CD4-positive, alpha-beta T cell treated with Interferon alpha-2 for 1 hour (primary cell): ENCODE measurements at regions not wholly inside any gene's neighbourhood (a gene's known extent, or its start where the extent isn't known, plus 50 kb on each side); places are given as distances from the start of the nearest gene placed in this dataset.
"Not testable (repeated sequence)": the region's sequence is repeated elsewhere in the genome, so short reads cannot be mapped to it uniquely, and the experiment has no call there.

Source experiments
- DNase-seq, 2 donors: peaks; one replicate each; pipeline ENCODE4 v3.0.0-alpha.2; 2020 to 2022

DNA sequence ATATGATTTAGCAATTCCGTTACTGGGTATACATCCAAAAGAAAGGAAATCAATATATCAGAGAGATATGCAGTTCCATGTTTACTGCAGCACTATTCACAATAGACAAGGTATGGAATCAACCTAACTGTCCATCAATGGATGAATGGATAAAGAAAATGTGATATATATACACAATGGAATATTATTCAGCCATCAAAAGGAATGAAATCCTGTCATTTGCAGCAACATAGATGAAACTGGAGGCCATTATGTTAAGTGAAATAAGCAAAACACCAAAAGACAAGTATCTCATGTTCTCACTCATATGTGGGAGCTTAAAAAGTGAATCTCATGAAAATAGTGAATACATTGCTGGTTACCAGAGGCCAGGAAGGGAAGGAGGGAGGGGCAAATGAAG is 390.8 kb downstream of the ZFHX3 start:
- no peak for DNase-seq

DNA sequence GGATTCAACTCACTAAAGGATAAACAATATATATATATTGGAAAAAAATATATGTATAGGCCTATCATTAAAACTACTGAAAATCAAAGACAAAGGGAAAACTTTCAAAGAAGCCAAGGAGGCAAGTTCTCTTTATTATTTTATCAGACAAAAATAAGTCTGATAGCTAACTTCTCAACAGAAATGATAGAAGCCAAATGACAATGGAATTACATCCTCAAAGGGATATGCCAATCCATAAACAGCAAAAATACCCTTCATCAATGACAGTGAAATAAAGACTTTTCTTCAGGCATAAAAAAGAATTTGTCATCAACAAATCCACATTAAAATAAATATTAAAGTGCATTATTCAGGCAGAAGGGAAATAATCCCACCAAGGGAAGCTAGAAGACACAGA is 393.4 kb downstream of the ZFHX3 start:
- DNase-seq, result no peak

- no peak for DNase-seq
Observed at GRCh38 chr16:72649254-72649944, 398.5 kb downstream of the ZFHX3 start.

DNA sequence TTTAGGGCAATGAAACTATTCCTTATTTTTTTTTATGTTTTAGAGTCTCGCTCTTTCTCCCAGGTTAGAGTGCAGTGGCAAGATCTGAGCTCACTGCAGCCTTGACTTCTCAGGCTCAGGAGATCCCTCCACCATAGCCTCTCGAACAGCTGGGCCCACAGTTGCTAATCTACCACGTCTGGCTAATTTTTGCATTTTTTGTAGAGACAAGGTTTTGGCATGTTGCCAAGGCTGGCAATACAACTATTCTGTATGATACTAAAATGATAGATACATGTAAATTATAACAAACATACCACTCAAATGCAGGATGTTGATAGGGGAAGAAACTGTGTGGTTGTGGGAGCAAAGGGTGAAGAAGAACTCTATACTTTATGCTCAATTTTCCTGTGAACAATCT is 401.3 kb downstream of the ZFHX3 start:
- no peak for DNase-seq

DNA sequence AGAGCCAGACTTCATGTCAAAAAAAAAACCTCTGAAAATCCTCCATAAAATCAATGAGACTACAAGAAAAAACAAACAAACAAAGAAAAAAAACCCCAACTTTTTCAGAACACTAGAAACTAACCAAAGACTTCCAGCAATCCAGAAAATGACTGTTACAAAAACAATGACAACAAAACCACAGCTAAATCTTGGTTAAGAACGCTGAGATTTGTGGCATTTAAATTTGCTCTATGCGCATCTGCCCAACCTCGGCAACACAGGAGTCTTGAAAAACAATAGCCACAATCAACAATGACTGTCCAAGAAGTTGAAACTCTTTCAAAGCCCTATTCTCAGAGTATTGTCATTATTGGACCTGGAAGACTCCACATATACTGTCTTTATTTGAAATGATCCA is 402.4 kb downstream of the ZFHX3 start:
- no peak for DNase-seq

GRCh38 chr16:72644911-72645310 is 403.0 kb downstream of the ZFHX3 start:
- DNase-seq, result no peak

DNA sequence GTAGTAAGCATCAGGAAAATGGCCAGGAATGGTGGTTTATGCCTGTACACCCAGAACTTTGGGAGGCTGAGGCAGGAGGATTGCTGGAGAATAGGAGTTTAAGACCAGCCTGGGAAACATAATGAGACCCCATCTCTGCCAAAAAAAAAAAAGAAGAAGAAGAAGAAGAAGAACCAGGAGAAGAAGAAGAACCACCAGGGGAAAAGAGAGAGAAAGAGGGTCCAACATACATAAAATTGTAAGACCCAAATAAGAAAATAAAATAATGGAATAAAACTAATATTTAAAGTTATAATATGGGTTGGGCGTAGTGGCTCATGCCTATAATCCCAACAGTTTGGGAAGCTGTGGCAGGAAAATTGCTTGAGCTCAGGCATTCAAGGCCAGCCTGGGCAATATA is 408.4 kb downstream of the ZFHX3 start:
- no peak for DNase-seq

- DNase-seq, result no peak
Observed at GRCh38 chr16:72637306-72637705, 410.6 kb downstream of the ZFHX3 start.

- DNase-seq, result no peak
Observed at GRCh38 chr16:72635694-72636093, 412.2 kb downstream of the ZFHX3 start.

DNA sequence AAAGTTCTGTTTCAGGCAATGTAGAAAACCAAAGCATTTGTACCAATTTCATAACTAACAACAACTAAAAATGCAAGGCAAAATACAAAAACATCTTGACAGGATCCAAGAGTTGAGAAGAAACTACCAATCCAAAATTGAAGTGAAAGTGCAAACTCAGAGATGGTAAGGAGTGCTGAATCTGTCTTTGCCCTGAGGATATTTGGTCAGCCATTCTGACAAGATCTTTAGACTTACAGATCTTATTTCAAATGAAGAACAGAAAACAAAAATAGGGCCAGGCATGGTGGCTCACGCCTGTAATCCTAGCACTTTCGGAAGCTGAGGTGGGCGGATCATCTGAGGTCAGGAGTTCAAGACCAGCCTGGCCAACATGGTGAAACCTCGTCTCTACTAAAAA is 412.8 kb downstream of the ZFHX3 start:
- DNase-seq, result no peak

DNA sequence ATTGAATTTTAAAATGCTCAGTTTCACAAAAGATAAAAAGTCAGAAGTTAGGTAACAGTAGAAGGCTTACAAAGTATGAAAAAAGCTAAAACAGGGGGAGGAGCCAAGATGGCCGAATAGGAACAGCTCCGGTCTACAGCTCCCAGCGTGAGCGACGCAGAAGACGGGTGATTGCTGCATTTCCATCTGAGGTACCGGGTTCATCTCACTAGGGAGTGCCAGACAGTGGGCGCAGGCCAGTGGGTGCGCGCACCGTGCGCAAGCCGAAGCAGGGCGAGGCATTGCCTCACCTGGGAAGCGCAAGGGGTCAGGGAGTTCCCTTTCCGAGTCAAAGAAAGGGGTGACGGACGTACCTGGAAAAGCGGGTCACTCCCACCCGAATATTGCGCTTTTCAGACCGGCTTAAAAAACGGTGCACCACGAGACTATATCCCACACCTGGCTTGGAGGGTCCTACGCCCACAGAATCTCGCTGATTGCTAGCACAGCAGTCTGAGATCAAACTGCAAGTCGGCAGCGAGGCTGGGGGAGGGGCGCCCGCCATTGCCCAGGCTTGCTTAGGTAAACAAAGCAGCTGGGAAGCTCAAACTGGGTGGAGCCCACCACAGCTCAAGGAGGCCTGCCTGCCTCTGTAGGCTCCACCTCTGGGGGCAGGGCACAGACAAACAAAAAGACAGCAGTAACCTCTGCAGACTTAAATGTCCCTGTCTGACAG is 420.6 kb downstream of the ZFHX3 start:
- DNase-seq, result not testable (repeated sequence)

DNA sequence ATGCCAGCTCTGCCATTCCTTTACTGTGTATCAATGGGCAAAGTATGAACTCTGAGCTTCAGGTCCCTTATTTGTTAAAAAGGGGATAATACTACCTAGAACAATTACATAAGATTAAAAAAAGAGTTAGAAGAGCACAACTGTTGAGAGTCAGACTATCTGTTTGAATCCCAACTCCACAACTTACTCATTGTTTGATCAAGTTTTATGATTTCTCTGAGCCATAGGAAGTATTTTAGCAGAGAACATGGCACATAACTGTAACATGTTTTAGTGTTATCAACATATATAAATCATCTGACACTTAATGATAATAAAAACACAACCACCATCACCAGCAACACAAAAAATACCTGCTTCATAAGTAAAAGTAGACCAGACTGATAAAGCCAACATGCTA is 421.3 kb downstream of the ZFHX3 start:
- no peak for DNase-seq

DNA sequence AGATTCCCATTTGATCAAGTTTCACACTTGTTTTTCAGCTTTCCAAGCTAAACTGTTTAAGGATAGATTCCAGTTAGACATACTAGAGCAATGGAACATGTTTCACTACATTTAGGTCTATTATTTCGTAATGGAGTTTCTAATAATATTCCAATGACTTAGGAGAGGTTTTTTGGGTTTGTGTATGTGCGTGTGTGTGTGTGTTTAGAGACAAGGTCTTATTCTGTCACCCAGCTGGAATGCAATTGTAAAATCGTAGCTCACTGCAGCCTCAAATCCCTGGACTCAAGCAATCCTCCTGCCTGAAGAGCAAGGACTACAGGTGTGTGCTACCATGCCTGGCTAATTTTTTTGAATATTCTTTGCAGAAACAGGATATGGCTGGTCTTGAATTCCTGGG is 426.3 kb downstream of the ZFHX3 start:
- DNase-seq, result no peak

DNA sequence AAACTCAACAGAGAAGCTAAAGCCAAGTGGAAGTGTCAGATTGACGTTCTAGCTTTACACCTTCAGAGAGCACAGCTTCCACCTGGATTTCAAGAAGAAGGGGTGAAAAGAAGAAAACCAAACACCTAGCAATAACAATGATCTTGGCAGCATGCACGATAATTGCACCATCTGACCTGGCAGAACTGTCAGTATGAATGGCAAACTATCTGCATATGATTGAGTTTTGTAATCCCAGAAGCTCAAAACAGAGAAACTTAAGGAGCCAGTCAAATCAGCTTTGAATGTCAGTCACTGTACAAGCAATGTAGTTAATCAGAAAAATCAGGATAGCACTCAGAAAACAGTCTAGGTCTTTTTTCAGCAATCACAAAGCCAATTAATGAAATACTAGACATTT is 427.1 kb downstream of the ZFHX3 start:
- no peak for DNase-seq

DNA sequence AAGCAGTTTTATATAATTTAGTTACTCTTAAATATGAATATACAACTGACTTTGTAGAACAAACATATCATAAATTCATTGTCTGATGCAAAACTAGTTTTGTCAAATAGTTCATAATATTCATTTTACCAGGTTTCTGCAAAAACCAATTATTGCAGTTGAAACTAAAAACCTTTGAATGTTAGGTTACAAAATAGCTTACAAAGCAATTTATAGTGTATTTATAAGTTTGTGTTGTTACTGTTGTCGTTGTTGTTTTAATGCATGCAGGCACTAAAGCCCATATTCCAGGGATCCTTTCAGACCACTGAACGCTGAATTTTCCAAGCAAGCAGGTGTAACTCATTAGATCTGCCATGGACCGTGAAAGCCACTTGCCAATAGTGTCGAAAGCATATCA is 427.6 kb downstream of the ZFHX3 start:
- no peak for DNase-seq

DNA sequence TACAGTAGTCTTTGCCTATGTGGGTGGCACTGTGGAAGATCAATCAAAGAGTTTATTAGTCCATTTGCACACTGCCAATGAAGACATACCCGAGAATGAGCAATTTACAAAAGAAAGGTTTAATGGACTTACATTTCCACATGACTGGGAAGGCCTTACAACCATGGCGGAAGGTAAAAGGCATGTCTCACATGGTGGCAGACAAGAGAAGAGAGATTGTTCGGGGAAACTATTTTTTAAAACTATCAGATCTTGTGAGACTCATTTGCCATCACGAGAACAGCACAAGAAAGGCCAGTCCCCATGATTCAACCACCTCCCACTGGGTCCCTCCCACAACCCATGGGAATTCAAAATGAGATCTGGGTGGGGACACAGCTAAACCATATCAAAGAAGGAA is 432.1 kb downstream of the ZFHX3 start:
- DNase-seq, result no peak

GRCh38 chr16:72612718-72613117 is 435.2 kb downstream of the ZFHX3 start:
- DNase-seq, result no peak

DNA sequence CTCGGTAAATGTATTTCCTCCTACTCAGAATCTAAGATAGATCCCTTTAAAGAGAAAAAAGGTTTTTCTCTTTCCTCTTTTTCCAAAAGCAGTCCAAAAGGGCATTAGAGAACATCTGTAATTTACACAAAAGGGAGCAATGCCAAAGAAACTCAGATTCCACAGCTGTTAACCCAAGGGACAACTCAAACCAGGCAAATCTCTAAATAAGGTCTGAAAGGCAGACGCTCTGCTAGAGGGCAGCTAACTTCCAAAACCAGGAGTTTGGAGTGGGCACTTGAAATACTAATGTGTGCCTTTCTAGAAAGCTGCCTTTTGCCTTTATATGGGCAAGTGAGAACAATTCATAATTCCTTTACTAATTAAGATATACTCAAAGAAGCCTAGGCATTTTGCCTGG is 435.7 kb downstream of the ZFHX3 start:
- no peak for DNase-seq

GRCh38 chr16:72609933-72610332 is 438.0 kb upstream of the PMFBP1 start:
- no peak for DNase-seq

GRCh38 chr16:72609066-72609465 is 437.1 kb upstream of the PMFBP1 start:
- DNase-seq, result no peak

GRCh38 chr16:72604375-72604774 is 432.4 kb upstream of the PMFBP1 start:
- DNase-seq, result no peak

DNA sequence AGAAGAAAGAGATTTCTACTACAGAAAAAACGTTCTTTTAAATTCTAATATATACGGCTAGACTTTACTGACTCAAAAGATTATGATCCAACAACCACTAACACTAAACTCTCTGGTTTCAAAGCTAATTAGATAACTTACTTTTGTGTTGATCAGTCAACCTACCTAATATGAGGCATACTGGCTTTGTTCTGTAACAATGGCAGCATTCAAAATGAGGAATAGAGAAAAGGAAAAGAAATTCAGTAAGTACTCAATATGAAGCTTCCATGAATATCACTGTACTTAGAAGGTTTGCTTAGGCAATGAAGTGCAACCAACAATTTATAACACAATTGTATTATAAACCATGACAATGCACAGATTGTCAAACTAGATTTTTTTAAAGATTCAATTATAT is 430.5 kb upstream of the PMFBP1 start:
- DNase-seq, result no peak

GRCh38 chr16:72598696-72599095 is 426.7 kb upstream of the PMFBP1 start:
- DNase-seq, result no peak

DNA sequence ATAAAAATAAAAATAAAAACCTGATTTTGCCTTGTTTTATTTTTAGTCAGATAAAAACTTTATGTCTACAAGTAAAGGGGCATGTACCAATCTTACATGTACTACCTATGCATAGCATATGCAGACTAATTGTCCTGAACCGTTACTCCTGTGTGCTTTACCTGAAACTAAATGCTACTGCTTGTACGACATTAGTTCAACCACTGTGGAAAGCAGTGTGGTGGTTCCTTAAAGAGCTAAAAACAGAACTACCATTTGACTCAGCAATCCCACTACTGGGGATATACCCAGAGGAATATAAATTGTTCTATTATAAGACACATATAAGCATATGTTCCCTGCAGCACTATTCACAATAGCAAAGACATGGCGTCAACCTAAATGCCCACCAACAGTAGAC is 426.0 kb upstream of the PMFBP1 start:
- DNase-seq, result no peak

- DNase-seq, result no peak
Observed at GRCh38 chr16:72596373-72596772, 424.4 kb upstream of the PMFBP1 start.
